Germinal center (tissue), 1 donor: ENCODE measurements at regions not wholly inside any gene's neighbourhood (a gene's known extent, or its start where the extent isn't known, plus 50 kb on each side); places are given as distances from the start of the nearest gene placed in this dataset.

Experiments used
- DNase-seq: peaks from one replicate; pipeline ENCODE4 v3.0.0; 2012; ENCODE audit warnings: mixed read lengths, low spot score

GRCh38 chr2:234635284-234635683, 138.4 kb upstream of the ARL4C start:
- DNase-seq, result no peak

- no peak for DNase-seq
Measured at GRCh38 chr2:234633581-234634230, 136.8 kb upstream of the ARL4C start.

GRCh38 chr2:234632527-234633391, 135.9 kb upstream of the ARL4C start:
- DNase-seq, result no peak

GRCh38 chr2:234631646-234632514, 135.0 kb upstream of the ARL4C start:
- DNase-seq, result no peak

- DNase-seq, result no peak
Measured at GRCh38 chr2:234630801-234631261, 133.9 kb upstream of the ARL4C start.

GRCh38 chr2:234629596-234629995, 132.7 kb upstream of the ARL4C start:
- no peak for DNase-seq

GRCh38 chr2:234628953-234629352, 132.1 kb upstream of the ARL4C start:
- DNase-seq, result no peak

- DNase-seq, result no peak
Measured at GRCh38 chr2:234627308-234627707, 130.4 kb upstream of the ARL4C start.

GRCh38 chr2:234626566-234627130, 129.8 kb upstream of the ARL4C start:
- DNase-seq, result no peak

- DNase-seq, result no peak
Measured at GRCh38 chr2:234625626-234626250, 128.9 kb upstream of the ARL4C start.

- no peak for DNase-seq
Measured at GRCh38 chr2:234623521-234623991, 126.7 kb upstream of the ARL4C start.

GRCh38 chr2:234621120-234621519, 124.2 kb upstream of the ARL4C start:
- DNase-seq, result no peak

- DNase-seq, result no peak
Measured at GRCh38 chr2:234620018-234620417, 123.1 kb upstream of the ARL4C start.

- no peak for DNase-seq
Measured at GRCh38 chr2:234615643-234616356, 118.9 kb upstream of the ARL4C start.

- DNase-seq, result peak; percentile 18
Measured at GRCh38 chr2:234611209-234611608, 114.3 kb upstream of the ARL4C start.

GRCh38 chr2:234608946-234609345, 112.1 kb upstream of the ARL4C start:
- DNase-seq, result no peak

- no peak for DNase-seq
Measured at GRCh38 chr2:234607691-234608090, 110.8 kb upstream of the ARL4C start.

- DNase-seq, result no peak
Measured at GRCh38 chr2:234606896-234607295, 110.0 kb upstream of the ARL4C start.

- peak; percentile 15 for DNase-seq
Measured at GRCh38 chr2:234603619-234604018, 106.7 kb upstream of the ARL4C start.

- DNase-seq, result no peak
Measured at GRCh38 chr2:234601213-234601612, 104.3 kb upstream of the ARL4C start.

- DNase-seq, result no peak
Measured at GRCh38 chr2:234597576-234597861, 100.6 kb upstream of the ARL4C start.
